ENCODE measurements at regions not wholly inside any gene's neighbourhood (a gene's known extent, or its start where the extent isn't known, plus 50 kb on each side); places are given as distances from the start of the nearest gene placed in this dataset.

- TF ChIP-seq CTCF (IDR thresholded peaks at IDR 0.05; ENCODE audit: low read depth, low read length) (no peak), EZH2phosphoT487 (IDR thresholded peaks at IDR 0.05; ENCODE audit: low read depth) (no peak)
These were observed 533.1 kb downstream of the OTOL1 start for GRCh38 chr3:162029736-162030135.

Measured in OCI-LY3 (cell line).